Loucy (cell line): ENCODE measurements at regions not wholly inside any gene's neighbourhood (a gene's known extent, or its start where the extent isn't known, plus 50 kb on each side); places are given as distances from the start of the nearest gene placed in this dataset.

Experiments
- H2AFZ ChIP-seq: fragments of 200-600 bp; sonication (generic); 2 replicates; pipeline ENCODE4 v1.6.0; 2016; ENCODE audit warnings: antibody characterized with exemption, mild to moderate bottlenecking, low read length, moderate library complexity
- H3F3A ChIP-seq: fragments of 200-600 bp; 2 replicates; pipeline ENCODE4 v1.6.0; 2016; ENCODE audit warnings: antibody characterized with exemption, low read depth, mild to moderate bottlenecking
- H3K27me3 ChIP-seq: fragments of 200-600 bp; sonication (generic); 2 replicates; pipeline ENCODE4 v1.6.1; 2014; ENCODE audit warnings: low read length, mild to moderate bottlenecking; ENCODE audit not compliant: insufficient read depth, poor library complexity, severe bottlenecking
- H3K36me3 ChIP-seq: fragments of 200-600 bp; sonication (generic); 2 replicates; pipeline ENCODE4 v1.6.1; 2016; ENCODE audit warnings: low read length; ENCODE audit not compliant: insufficient read depth
- H3K4me1 ChIP-seq: fragments of 200-600 bp; sonication (generic); 2 replicates; pipeline ENCODE4 v1.5.1; 2014; ENCODE audit warnings: low read length, mild to moderate bottlenecking; ENCODE audit not compliant: insufficient read depth, poor library complexity, severe bottlenecking
- H3K4me2 ChIP-seq: fragments of 200-600 bp; sonication (generic); 2 replicates; pipeline ENCODE4 v1.6.0; 2014; ENCODE audit warnings: antibody characterized with exemption, low read length, low read depth, mild to moderate bottlenecking; ENCODE audit not compliant: poor library complexity, severe bottlenecking
- H3K4me3 ChIP-seq: fragments of 200-600 bp; sonication (generic); 2 replicates; pipeline ENCODE4 v1.5.1; 2014; ENCODE audit warnings: low read length, mild to moderate bottlenecking, mixed read lengths; ENCODE audit not compliant: poor library complexity, severe bottlenecking
- H3K79me2 ChIP-seq: fragments of 200-600 bp; sonication (generic); 2 replicates; pipeline ENCODE4 v1.6.1; 2014; ENCODE audit warnings: low read length; ENCODE audit not compliant: insufficient read depth
- H3K9ac ChIP-seq: fragments of 200-600 bp; sonication (generic); 2 replicates; pipeline ENCODE4 v1.6.0; 2014; ENCODE audit warnings: mild to moderate bottlenecking, low read depth, low read length, moderate library complexity; ENCODE audit not compliant: poor library complexity, severe bottlenecking
- H3K9me2 ChIP-seq: fragments of 200-600 bp; sonication (generic); replicated peaks from 2 replicates; pipeline ENCODE4 v1.6.1; 2016; ENCODE audit warnings: low read depth, low read length, mixed read lengths
- H3K9me3 ChIP-seq: fragments of 200-600 bp; sonication (generic); 2 replicates; pipeline ENCODE4 v1.6.1; 2014; ENCODE audit warnings: mild to moderate bottlenecking, antibody characterized with exemption, low read length, low read depth; ENCODE audit not compliant: insufficient read depth
- H4K20me1 ChIP-seq: fragments of 200-600 bp; sonication (generic); 2 replicates; pipeline ENCODE4 v1.6.0; 2014; ENCODE audit warnings: antibody characterized with exemption, low read length, mild to moderate bottlenecking; ENCODE audit not compliant: insufficient read depth, poor library complexity, severe bottlenecking
- EZH2phosphoT487 ChIP-seq: fragments of 200-600 bp; IDR thresholded peaks from 2 replicates; pipeline ENCODE4 v1.6.1; 2018; ENCODE audit warnings: antibody characterized with exemption, mild to moderate bottlenecking, moderate library complexity, borderline replicate concordance
- TF ChIP-seq, protein P1 (sequence below): fragments of 200-600 bp; sonication (generic); conservative IDR thresholded peaks from 2 replicates; pipeline ENCODE4 v1.5.1; 2014; ENCODE audit warnings: mild to moderate bottlenecking, antibody characterized with exemption, low read length

DNA sequence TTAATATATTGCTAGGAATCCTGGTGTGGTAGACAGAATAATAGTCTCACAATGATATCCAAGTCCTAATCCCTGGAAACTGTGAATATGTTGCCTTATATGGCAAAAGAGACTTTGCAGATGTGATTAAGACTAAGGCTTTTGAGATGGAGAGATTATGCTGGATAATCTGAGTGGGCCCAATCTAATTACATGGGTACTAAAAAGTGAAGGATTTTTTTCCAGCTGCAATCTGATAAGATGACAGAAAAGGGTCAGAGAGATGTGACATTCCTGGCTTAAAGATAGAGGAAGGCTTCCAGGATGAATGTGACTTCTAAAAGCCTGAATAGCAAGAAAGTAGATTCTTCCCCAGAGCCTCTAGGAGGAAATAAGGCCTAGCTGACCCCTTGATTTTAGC is 80.7 kb upstream of the MPDZ start:
- Histone ChIP-seq H3F3A (no peaks in the 10 kb centered on the region), H3K36me3 (no peaks in the 10 kb centered on the region), H3K79me2 (no peaks in the 10 kb centered on the region), H3K4me2 (no peak overlapping the region), H3K9ac (no peak overlapping the region), H3K4me3 (no peak overlapping the region), H4K20me1 (no peaks in the 10 kb centered on the region), H3K4me1 (no peaks in the 10 kb centered on the region), H3K9me2 (no peaks in the 10 kb centered on the region), H3K27me3 (no peaks in the 10 kb centered on the region), H3K9me3 (no peaks in the 10 kb centered on the region), H2AFZ (no peak overlapping the region)
- no peak for TF ChIP-seq EZH2phosphoT487
- TF ChIP-seq, protein P1, sequence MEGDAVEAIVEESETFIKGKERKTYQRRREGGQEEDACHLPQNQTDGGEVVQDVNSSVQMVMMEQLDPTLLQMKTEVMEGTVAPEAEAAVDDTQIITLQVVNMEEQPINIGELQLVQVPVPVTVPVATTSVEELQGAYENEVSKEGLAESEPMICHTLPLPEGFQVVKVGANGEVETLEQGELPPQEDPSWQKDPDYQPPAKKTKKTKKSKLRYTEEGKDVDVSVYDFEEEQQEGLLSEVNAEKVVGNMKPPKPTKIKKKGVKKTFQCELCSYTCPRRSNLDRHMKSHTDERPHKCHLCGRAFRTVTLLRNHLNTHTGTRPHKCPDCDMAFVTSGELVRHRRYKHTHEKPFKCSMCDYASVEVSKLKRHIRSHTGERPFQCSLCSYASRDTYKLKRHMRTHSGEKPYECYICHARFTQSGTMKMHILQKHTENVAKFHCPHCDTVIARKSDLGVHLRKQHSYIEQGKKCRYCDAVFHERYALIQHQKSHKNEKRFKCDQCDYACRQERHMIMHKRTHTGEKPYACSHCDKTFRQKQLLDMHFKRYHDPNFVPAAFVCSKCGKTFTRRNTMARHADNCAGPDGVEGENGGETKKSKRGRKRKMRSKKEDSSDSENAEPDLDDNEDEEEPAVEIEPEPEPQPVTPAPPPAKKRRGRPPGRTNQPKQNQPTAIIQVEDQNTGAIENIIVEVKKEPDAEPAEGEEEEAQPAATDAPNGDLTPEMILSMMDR, result no peak

DNA sequence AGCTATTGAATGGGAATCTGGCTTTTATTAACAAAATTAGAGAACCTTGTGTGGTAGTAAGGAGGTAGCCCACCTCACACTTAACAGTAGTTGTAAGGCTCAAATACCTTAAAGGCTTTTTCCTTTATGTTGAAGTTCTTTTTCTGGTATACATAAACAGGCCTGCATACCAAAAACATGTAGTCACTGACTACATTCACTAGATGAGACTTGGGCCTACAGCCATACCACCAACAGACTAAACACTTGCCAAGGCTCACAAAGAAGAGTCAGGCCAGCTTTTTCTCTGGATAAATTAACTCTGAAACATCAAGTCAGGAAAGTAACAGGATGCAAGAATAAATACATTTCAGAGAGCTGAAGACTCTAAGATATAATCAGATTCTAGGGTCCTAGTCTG is 78.6 kb upstream of the MPDZ start:
- Histone ChIP-seq H3K4me2 (no peak overlapping the region), H3K79me2 (no peaks in the 10 kb centered on the region), H3K9me3 (no peaks in the 10 kb centered on the region), H3K9me2 (no peaks in the 10 kb centered on the region), H2AFZ (no peak overlapping the region), H3K27me3 (no peaks in the 10 kb centered on the region), H3K4me1 (no peaks in the 10 kb centered on the region), H3F3A (no peaks in the 10 kb centered on the region), H3K4me3 (no peak overlapping the region), H3K36me3 (no peaks in the 10 kb centered on the region), H4K20me1 (no peaks in the 10 kb centered on the region), H3K9ac (no peak overlapping the region)
- TF ChIP-seq, protein P1, result no peak
- no peak for TF ChIP-seq EZH2phosphoT487

DNA sequence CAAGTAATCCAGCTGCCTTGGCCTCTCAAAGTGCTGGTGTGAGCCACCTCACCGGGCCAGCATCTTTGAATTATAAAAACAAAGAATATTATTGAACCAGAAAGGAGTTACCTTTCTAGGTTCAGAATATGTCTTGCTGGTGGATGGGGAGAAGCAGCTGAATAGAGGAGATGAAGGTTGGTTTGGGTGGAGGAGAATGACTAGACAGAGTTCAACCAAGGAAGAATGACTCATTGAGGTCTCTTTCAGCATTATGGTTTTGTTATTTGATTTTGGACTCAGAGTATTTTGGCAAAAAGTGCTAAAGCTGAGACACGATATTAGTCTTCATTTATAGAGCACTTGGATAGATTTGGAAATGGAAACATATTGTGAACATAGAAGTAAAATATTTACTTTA is 75.2 kb upstream of the MPDZ start:
- Histone ChIP-seq H3K4me3 (no peak overlapping the region), H2AFZ (no peak overlapping the region), H3K4me2 (no peak overlapping the region), H3K4me1 (no peaks in the 10 kb centered on the region), H3K36me3 (no peaks in the 10 kb centered on the region), H3K27me3 (no peaks in the 10 kb centered on the region), H4K20me1 (no peaks in the 10 kb centered on the region), H3K79me2 (no peaks in the 10 kb centered on the region), H3F3A (no peaks in the 10 kb centered on the region), H3K9ac (no peak overlapping the region), H3K9me2 (no peaks in the 10 kb centered on the region), H3K9me3 (no peaks in the 10 kb centered on the region)
- TF ChIP-seq EZH2phosphoT487, result no peak
- TF ChIP-seq, protein P1, result no peak
